ENCODE measurements at regions not wholly inside any gene's neighbourhood (a gene's known extent, or its start where the extent isn't known, plus 50 kb on each side); places are given as distances from the start of the nearest gene placed in this dataset.

DNA sequence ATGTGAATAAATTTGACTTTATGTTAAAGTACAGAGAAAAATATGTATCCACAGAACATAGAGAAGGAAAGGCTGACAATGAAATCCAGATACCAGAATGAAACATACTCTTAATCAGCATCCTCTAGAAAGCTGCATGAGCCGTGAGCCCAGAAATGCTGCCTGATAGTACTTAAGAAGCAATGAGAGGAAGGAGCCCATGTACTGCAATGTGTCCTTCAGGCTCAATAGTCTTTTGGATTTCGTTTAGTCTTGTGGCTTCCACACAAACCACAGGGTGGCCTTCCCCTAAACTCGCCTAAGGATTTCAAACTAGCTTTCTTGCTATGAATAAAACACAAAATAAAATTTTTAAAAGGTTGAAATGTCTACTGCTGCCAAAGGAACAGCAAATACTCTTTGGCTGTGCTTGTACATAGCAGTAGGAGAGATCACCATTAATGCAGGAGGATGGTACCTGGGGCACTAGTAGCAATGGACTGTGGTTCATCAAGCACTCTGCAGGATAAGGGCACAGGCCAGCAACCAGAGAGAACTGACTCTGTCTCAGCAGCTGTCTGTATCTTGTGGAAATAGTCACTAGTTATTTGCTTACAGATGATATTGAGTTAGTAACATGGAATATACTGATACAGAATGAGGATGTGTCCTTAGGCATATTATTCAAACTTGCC, 988.3 kb upstream of the LRFN5 start:
- DNase-seq (ENCODE audit: extremely low read depth, low read depth, low spot score), result no peak

GRCh38 chr14:40616579-40616978, 990.1 kb upstream of the LRFN5 start:
- DNase-seq (ENCODE audit: extremely low read depth, low read depth, low spot score), result no peak

GRCh38 chr14:40601063-40601462, 1005.6 kb upstream of the LRFN5 start:
- no peak for DNase-seq (ENCODE audit: extremely low read depth, low read depth, low spot score)

DNA sequence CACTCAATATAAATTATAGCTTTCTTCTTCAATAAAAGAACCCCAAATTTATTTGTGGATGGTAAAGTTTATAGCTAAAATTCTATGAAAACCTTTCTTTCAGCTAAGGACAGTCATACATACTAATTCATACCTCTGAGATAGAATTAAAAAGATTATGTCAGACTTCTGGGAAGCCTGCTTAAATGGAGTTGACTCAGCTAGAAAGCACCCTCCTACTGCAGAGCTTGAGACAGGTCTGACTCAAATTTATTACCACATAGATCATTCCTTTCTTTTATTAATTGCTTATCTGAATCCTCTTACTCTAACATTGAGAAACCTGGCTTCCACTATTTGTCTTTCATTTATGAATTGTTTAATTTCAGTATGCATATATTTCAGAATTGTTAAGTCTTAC, 1007.0 kb upstream of the LRFN5 start:
- DNase-seq (ENCODE audit: extremely low read depth, low read depth, low spot score), result no peak

DNA sequence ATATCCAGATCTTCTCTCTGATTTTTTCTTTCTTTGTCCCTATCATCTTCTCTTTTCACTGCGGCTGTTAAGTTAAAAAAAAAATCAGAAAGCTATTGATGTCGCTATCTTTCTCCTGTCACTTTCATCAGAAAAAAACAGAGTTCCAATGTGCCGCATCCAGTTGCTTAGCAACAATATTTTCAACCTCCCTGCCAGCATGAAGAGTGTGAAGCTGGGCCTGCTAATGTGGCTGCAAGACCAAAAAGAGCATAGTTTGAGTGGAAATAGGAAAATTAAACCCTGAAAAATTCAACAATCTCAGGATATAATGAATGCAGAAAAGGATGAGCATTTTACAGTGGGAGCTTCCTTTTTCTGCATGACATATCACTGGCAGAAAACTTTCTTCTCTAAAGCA, 1025.4 kb upstream of the LRFN5 start:
- DNase-seq (ENCODE audit: extremely low read depth, low read depth, low spot score), result no peak

GRCh38 chr14:40576880-40577478, 1029.7 kb upstream of the LRFN5 start:
- peak; percentile 36 for DNase-seq (ENCODE audit: extremely low read depth, low read depth, low spot score)

DNA sequence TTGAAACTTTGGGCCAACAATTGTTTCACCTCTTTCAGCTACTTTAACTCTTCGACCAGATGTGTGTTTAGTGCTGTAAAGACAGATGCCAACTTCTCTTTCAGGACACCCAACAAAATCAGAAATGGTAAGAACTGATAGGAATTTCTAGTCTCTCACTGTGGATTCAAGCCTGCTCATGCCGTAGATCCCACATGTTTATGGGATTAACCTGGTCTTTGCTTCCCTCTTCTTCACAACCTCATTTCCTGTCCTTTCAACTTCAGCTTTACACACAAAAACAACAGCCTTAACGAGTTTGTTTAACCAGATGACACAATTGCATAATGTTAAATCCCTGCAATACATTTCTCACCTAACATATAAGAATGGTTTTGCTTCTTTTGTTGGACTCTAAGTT, 1031.9 kb upstream of the LRFN5 start:
- no peak for DNase-seq (ENCODE audit: extremely low read depth, low read depth, low spot score)

DNA sequence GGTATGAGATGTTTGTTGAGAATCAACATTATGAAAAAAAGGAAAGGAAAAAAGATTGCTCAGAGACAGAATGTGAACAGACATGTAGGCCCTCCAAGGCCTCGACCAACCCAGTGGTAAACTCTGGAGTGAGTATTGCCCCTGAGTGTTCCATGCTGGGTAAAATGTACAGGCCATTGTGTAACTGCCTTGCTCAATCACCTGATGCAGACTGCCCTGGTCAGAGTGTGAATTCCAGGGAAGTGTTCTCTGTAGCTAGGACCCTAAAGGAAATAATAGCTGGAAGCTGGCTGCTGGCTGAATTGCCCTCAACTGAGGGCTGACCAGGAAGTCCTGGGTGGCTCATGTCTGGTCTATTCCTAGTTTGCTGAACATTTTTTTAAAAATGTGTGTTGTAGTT, 1081.4 kb upstream of the LRFN5 start:
- no peak for DNase-seq (ENCODE audit: extremely low read depth, low read depth, low spot score)

DNA sequence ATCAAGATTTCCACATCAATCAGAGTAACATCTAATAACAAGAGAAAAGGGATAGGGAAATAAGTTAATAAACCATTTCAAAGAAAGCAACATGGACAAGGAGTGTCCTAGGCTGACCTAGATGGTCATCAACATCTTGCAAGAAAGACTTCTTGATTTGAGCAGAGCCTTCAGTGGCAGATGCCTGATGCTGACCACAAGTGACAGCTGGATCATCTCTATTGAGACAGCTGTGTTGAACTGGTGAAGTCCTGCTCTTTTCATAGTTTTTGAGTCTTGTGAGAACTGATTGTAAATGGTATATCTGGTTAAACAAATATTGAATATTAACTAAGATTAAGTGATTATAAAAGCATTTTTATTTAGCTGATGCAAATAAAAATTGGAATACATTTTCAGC, 1083.6 kb upstream of the LRFN5 start:
- DNase-seq (ENCODE audit: extremely low read depth, low read depth, low spot score), result no peak

DNA sequence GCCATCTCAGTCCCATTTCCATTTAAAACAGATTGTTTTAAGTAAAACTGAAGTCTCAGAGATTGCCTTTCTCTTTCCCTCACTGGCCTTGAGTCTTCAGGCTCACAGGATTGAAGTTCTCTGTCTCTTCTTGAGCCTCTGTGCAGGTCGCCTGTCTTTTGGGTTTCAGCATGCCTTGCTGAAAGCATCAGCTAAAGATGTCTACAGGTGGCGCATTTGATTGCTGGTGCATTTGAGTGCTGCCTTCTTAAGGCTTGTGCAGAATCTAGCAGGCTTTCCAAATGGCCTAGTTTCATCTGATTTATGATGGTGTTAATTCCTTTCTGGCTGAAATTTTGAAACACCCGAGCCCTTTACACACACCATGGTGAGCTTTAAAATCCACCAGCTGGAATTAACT, 1062.2 kb upstream of the FBXO33 start:
- no peak for DNase-seq (ENCODE audit: extremely low read depth, low read depth, low spot score)

DNA sequence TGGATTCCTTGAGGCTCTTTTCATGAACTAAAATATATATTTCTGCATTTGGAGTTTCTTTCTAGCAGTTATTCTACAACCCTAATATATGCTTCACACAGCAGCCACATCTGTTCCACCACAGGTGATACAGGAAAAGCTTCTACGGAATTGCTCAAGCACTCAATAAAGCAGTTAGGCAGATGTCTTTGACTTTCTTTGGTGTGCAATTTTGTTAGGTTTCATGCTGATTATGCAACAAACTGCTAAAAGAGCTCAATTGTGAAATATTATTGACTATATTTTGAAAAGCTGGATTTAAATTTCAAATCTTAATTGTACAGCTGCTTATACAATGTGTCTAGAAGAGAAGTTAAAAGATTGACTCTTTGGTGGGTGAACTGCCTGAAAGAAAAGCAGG, 1055.6 kb upstream of the FBXO33 start:
- no peak for DNase-seq (ENCODE audit: extremely low read depth, low read depth, low spot score)

DNA sequence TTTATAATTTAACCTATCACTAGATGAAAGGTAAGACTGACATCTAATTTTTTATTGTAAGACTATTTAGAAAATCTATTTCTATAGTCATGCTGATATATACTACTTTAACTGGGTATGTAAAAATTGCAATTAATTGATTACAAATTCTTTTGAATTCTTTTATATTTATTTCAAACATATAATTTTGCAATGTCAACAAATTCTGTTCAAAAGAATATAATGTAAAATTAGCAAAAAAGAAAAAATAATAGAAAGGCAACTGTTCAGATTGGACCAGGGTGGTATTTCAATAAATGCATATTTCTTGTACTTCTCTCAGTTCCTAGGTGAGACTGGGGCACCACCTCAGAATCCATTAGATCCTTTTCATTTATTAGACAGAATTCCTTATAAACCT, 1053.5 kb upstream of the FBXO33 start:
- no peak for DNase-seq (ENCODE audit: extremely low read depth, low read depth, low spot score)

DNA sequence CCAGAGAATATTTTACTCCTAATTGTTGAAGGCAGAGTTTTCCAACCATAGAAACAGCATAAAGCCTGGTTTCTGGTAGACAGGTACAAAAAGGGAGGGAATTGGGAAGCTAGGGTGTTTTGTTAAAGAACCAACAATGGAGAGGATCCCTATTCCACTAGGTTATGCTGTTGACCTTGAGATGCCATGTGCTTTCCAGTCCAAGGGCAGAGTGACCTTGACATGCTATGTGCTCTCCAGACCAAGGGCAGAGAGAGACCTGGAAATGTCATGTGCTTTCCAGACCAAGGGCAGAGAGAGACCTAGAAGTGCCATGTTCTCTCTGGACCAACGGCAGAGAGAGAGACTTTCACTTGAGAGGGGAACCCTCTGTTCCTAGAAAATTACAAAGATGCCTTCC, 1043.8 kb upstream of the FBXO33 start:
- DNase-seq (ENCODE audit: extremely low read depth, low read depth, low spot score), result no peak

DNA sequence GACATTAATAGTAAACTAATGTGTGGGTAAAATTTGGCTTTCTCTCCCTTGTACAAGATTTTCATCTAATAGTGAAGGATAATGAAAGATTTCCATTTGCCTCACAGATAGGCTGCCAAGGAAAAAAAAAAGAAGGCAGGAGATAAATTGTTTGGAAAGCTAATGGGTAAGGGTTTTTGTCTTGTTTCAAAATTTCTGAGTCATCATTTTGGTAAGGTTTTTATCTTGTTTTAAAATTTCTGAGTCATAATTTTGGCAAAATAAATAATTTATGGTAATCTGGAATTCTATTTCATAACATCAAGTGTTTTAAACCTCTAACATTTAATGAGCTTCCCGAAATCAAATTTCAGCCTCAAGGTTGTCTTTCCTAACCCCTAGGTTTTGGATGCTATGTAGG, 1035.7 kb upstream of the FBXO33 start:
- DNase-seq (ENCODE audit: extremely low read depth, low read depth, low spot score), result no peak

GRCh38 chr14:40464531-40464930, 1032.3 kb upstream of the FBXO33 start:
- no peak for DNase-seq (ENCODE audit: extremely low read depth, low read depth, low spot score)

GRCh38 chr14:40463886-40464285, 1031.7 kb upstream of the FBXO33 start:
- no peak for DNase-seq (ENCODE audit: extremely low read depth, low read depth, low spot score)

- no peak for DNase-seq (ENCODE audit: extremely low read depth, low read depth, low spot score)
Observed at GRCh38 chr14:40452674-40453073, 1020.4 kb upstream of the FBXO33 start.

GRCh38 chr14:40447017-40447416, 1014.8 kb upstream of the FBXO33 start:
- no peak for DNase-seq (ENCODE audit: extremely low read depth, low read depth, low spot score)

DNA sequence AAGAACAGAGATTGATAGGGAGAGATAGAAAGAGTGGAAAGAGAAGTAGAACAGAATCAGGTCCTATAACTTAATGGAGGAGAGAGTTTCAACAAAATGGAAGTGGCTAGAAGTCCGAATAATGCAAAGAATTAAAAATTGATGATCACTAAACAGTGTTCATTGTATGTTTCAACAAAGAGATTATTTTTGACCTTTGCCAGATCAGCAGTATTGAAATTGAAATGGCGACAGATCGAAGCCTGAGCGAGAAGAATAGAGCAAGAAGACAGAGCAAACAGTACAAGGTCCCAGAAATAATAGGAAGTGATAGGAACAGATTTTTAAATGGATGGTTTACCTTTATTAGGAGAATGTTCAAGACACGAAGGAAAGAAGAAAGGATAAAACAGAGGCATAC, 1012.8 kb upstream of the FBXO33 start:
- DNase-seq (ENCODE audit: extremely low read depth, low read depth, low spot score), result no peak

GRCh38 chr14:40436551-40436950, 1004.3 kb upstream of the FBXO33 start:
- no peak for DNase-seq (ENCODE audit: extremely low read depth, low read depth, low spot score)

- DNase-seq (ENCODE audit: extremely low read depth, low read depth, low spot score), result peak; percentile 25
Observed at GRCh38 chr14:40417777-40418401, 985.7 kb upstream of the FBXO33 start.

DNA sequence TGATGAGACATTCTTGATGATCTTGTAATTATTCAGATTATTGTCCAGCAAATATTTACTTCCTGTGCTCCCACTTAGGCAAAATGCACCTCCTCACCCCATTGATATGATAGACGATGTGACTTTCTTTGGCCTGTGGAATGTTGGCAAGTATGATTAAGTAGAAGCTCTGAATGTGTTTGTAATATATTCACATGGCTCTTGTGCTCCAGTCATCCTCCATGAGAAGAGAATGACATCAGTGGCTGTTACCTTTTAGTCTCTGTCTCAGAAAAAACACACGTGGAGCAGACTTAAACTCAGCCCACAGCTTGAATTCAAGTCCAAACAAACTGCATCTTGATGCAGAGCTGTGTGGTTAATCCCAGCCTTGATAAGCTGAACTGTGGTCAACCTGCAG, 984.3 kb upstream of the FBXO33 start:
- no peak for DNase-seq (ENCODE audit: extremely low read depth, low read depth, low spot score)
